HEK293T (cell line): ENCODE measurements at regions not wholly inside any gene's neighbourhood (a gene's known extent, or its start where the extent isn't known, plus 50 kb on each side); places are given as distances from the start of the nearest gene placed in this dataset.

ENCODE experiments used
- CTCF ChIA-PET: fragments of 350-600 bp; formaldehyde crosslinking; extraction: SDS; loops from one replicate; lab custom pipeline; 2021; ENCODE audit warnings: antibody characterized with exemption, inconsistent platforms; lab: Yijun Ruan, JAX
- POLR2A ChIA-PET: fragments of 350-600 bp; formaldehyde crosslinking; extraction: SDS; loops from one replicate; lab custom pipeline; 2020; ENCODE audit warnings: antibody characterized with exemption, inconsistent platforms; lab: Yijun Ruan, JAX
- DNase-seq: peaks from one replicate; pipeline ENCODE4 v3.0.0; 2012; ENCODE audit warnings: mixed read lengths; ENCODE audit errors: extremely low spot score
- ARNT ChIP-seq: fragments of 450-650 bp; IDR thresholded peaks from 2 replicates; pipeline ENCODE4 v1.6.1; 2017; ENCODE audit warnings: mild to moderate bottlenecking
- BHLHE40 ChIP-seq: fragments of 450-650 bp; IDR thresholded peaks from 2 replicates; pipeline ENCODE4 v1.6.1; 2016; ENCODE audit warnings: mild to moderate bottlenecking, moderate library complexity, borderline replicate concordance
- CTBP1 ChIP-seq: fragments of 450-650 bp; IDR thresholded peaks from 2 replicates; pipeline ENCODE4 v1.6.1; 2016; ENCODE audit warnings: borderline replicate concordance
- ELF4 ChIP-seq: fragments of 450-650 bp; IDR thresholded peaks from 2 replicates; pipeline ENCODE4 v1.6.1; 2017; ENCODE audit warnings: antibody characterized with exemption
- FOXA1 ChIP-seq: fragments of 450-650 bp; IDR thresholded peaks from 2 replicates; pipeline ENCODE4 v1.6.1; 2016; ENCODE audit warnings: mild to moderate bottlenecking
- FOXK2 ChIP-seq: fragments of 450-650 bp; IDR thresholded peaks from 2 replicates; pipeline ENCODE4 v1.6.1; 2016; ENCODE audit warnings: mild to moderate bottlenecking
- FOXM1 ChIP-seq: fragments of 450-650 bp; IDR thresholded peaks from 2 replicates; pipeline ENCODE4 v1.6.1; 2017; ENCODE audit warnings: mild to moderate bottlenecking, borderline replicate concordance
- HDGF ChIP-seq: fragments of 450-650 bp; IDR thresholded peaks from 2 replicates; pipeline ENCODE4 v1.6.1; 2017; ENCODE audit warnings: antibody characterized with exemption, borderline replicate concordance
- L3MBTL2 ChIP-seq: fragments of 450-650 bp; conservative IDR thresholded peaks from 2 replicates; pipeline ENCODE4 v1.6.1; 2016; ENCODE audit warnings: mild to moderate bottlenecking
- LEF1 ChIP-seq: fragments of 450-650 bp; IDR thresholded peaks from 2 replicates; pipeline ENCODE4 v1.6.1; 2017; ENCODE audit warnings: mild to moderate bottlenecking, borderline replicate concordance
- NFRKB ChIP-seq: fragments of 450-650 bp; IDR thresholded peaks from 2 replicates; pipeline ENCODE4 v1.6.1; 2016; ENCODE audit warnings: mild to moderate bottlenecking, moderate library complexity
- SP1 ChIP-seq: fragments of 450-650 bp; IDR thresholded peaks from 2 replicates; pipeline ENCODE4 v1.6.1; 2017
- SUZ12 ChIP-seq: fragments of 450-650 bp; IDR thresholded peaks from 2 replicates; pipeline ENCODE4 v1.6.1; 2016; ENCODE audit warnings: mild to moderate bottlenecking
- TARDBP ChIP-seq: fragments of 450-650 bp; IDR thresholded peaks from 2 replicates; pipeline ENCODE4 v1.6.1; 2016
- ZNF384 ChIP-seq: fragments of 450-650 bp; IDR thresholded peaks from 2 replicates; pipeline ENCODE4 v1.6.1; 2016
- TF ChIP-seq, protein P1 (sequence below): fragments of 450-650 bp; IDR thresholded peaks from 2 replicates; pipeline ENCODE4 v1.6.1; 2016

DNA sequence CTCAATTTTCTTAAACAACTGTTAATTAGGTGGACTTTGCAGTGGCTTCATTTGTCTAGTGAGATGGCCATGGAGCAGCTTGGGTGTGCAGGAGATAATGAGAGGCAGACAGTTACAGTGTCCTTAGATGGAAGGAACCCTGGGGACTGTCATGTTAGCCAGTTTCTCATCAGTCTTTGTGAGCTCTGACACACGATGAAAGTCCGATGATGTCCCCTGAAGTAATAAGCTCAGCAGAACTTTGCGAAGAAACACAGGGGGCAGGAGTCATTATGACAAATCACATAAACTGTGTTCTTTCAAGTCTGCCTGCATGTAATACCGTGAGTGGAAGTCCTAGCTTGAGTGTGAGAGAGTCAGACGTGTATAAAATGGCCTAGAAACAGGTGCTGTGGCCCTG is 201.8 kb downstream of the DRD1 start:
- ChIA-PET POLR2A (no interaction called here), CTCF (no interaction called here)
- no peak for TF ChIP-seq FOXM1
- TF ChIP-seq BHLHE40: no peak
- no peak for TF ChIP-seq HDGF
- TF ChIP-seq SUZ12: no peak
- TF ChIP-seq, protein P1, sequence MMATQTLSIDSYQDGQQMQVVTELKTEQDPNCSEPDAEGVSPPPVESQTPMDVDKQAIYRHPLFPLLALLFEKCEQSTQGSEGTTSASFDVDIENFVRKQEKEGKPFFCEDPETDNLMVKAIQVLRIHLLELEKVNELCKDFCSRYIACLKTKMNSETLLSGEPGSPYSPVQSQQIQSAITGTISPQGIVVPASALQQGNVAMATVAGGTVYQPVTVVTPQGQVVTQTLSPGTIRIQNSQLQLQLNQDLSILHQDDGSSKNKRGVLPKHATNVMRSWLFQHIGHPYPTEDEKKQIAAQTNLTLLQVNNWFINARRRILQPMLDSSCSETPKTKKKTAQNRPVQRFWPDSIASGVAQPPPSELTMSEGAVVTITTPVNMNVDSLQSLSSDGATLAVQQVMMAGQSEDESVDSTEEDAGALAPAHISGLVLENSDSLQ: no peak
- TF ChIP-seq NFRKB: no peak
- TF ChIP-seq ZNF384: no peak
- no peak for TF ChIP-seq FOXA1
- no peak for TF ChIP-seq LEF1
- TF ChIP-seq L3MBTL2: no peak
- no peak for TF ChIP-seq ARNT
- no peak for TF ChIP-seq FOXK2
- no peak for TF ChIP-seq CTBP1
- no peak for TF ChIP-seq SP1
- TF ChIP-seq TARDBP: no peak
- no peak for TF ChIP-seq ELF4
- DNase-seq: no peak

DNA sequence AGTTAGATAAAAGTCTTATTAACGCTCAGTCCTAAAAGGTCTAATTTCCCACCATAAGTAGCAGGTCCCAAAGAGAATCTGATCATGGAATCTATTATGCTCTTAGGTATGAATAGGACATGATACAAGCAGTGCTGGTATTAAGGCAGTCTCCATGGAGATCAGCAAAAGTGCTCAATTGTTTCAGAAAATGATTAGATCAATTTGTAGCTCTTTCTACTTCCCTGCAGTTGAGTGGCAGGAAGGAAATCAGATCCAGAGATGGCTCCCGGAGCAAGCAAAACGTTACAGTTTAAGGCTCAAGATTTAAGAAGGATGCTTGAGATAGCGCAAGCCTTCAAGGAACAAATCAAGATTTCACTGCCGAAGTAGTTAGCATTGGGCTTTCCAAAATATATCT is 205.7 kb downstream of the DRD1 start:
- TF ChIP-seq HDGF: no peak
- TF ChIP-seq BHLHE40: no peak
- TF ChIP-seq ARNT: no peak
- no peak for TF ChIP-seq SUZ12
- no peak for TF ChIP-seq ELF4
- no peak for TF ChIP-seq FOXA1
- TF ChIP-seq SP1: no peak
- TF ChIP-seq FOXM1: no peak
- TF ChIP-seq, protein P1: no peak
- TF ChIP-seq NFRKB: no peak
- TF ChIP-seq CTBP1: no peak
- TF ChIP-seq FOXK2: no peak
- no peak for TF ChIP-seq L3MBTL2
- no peak for TF ChIP-seq ZNF384
- no peak for TF ChIP-seq TARDBP
- TF ChIP-seq LEF1: no peak
- ChIA-PET POLR2A (no interaction called here), CTCF (no interaction called here)
- DNase-seq: no peak

DNA sequence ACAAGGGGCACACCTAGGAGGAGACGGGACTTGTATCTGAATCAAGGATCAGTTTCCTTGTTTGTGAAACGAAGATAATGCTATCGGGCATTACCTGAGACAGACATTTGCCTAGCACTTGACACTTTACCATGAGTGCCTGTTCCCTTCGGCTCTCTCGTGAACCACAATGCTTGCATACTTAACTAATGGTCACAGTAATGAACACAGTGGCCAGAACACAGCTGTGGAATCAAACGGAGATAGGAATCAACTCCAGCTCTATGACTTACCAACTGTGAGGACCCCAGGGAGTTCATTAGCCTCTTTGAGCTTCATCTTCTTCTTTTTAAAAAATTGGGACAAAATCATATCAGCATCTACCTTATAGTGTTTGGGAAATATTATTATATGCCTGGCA is 207.8 kb downstream of the DRD1 start:
- TF ChIP-seq BHLHE40: no peak
- no peak for TF ChIP-seq TARDBP
- TF ChIP-seq ELF4: no peak
- no peak for TF ChIP-seq FOXA1
- no peak for TF ChIP-seq ZNF384
- TF ChIP-seq FOXK2: no peak
- no peak for TF ChIP-seq SUZ12
- TF ChIP-seq HDGF: no peak
- no peak for TF ChIP-seq ARNT
- no peak for TF ChIP-seq L3MBTL2
- TF ChIP-seq LEF1: no peak
- TF ChIP-seq SP1: no peak
- no peak for TF ChIP-seq NFRKB
- TF ChIP-seq CTBP1: no peak
- CTCF ChIA-PET: no interaction called here
- POLR2A ChIA-PET: no interaction called here
- no peak for DNase-seq

DNA sequence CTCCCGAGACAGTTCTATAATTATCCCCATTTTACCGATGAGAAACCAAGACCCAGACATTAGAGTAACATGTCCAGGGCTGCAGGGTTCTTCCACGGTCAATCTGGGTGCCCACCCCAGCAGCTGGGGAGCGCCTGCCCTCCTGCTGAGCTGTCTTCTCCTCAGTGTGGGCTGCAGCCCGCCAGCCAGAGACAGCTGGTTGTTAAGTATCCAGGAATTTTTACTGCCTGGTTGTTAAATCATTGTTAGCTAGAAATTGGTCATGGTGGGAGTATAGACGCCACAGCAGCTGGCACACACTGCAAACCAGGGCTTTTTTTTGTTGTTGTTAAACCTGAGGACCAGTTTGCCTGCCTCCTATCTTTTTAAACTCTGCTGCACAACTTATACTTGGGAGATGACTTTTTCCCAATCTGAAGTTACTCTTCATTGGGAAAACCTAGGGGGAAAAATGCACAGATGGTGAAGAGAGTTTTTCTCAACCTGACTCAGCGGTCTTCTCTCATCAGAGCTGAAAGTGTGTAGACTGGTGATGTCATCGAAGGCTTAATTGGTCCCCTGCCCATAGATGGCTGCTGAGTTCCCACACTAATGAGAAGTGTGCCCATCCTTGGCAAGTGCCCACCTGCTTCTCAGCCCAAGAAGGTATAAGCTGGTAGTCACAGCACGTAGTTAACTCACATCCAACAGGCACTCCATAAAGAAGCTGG is 208.6 kb downstream of the DRD1 start:
- CTCF ChIA-PET: interaction anchor here (0.6 kb wide), 1 partner anchor 12 kb away, joined by 3 read pairs; no protein-coding TSS in a partner anchor
- POLR2A ChIA-PET: no interaction called here

DNA sequence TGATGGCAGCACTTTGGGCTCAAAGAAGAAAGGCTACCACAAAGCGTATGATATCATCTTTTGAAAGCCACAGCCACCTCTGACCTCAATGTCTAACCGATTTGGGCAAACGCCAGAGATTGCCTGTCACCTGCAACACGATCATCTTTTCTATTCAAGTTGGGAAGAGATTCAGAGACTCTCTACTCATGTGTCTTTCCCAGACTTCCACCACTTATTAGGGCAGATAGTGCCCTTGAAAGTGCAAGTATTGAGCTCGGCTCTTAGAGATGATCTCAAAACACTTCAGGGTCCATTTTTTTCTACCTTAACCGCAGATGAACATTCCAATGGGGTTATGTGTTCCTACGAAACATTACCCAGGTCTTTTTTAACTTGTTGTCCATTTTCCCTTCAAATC is 213.7 kb downstream of the DRD1 start:
- ChIA-PET CTCF (no interaction called here), POLR2A (no interaction called here)
- no peak for DNase-seq
- TF ChIP-seq HDGF (no peak), L3MBTL2 (no peak), LEF1 (no peak), ZNF384 (no peak), FOXK2 (no peak), SP1 (no peak), FOXA1 (no peak), ELF4 (no peak), SUZ12 (no peak), ARNT (no peak), NFRKB (no peak), TARDBP (no peak), FOXM1 (no peak), BHLHE40 (no peak), CTBP1 (no peak)
- TF ChIP-seq, protein P1: no peak

More for the DNA sequence above, 208.6 kb downstream of the DRD1 start:
- TF ChIP-seq, protein P1: no peak
- TF ChIP-seq TARDBP: no peak
- no peak for TF ChIP-seq L3MBTL2
- no peak for TF ChIP-seq ELF4
- TF ChIP-seq FOXA1: no peak
- TF ChIP-seq LEF1: no peak
- no peak for TF ChIP-seq FOXM1
- TF ChIP-seq HDGF: no peak
- no peak for TF ChIP-seq FOXK2
- TF ChIP-seq NFRKB: no peak
- TF ChIP-seq BHLHE40: no peak
- no peak for TF ChIP-seq CTBP1
- TF ChIP-seq ZNF384: no peak
- TF ChIP-seq ARNT: no peak
- DNase-seq: no peak
